Stimulated activated CD4-positive, alpha-beta T cell treated with anti-CD3 and anti-CD28 coated beads, Interleukin-1b, Interleukin-23, amount 100 ng/mL, for 48 hours (primary cell): ENCODE measurements at regions not wholly inside any gene's neighbourhood (a gene's known extent, or its start where the extent isn't known, plus 50 kb on each side); places are given as distances from the start of the nearest gene placed in this dataset.
"Not testable (repeated sequence)": the region's sequence is repeated elsewhere in the genome, so short reads cannot be mapped to it uniquely, and the experiment has no call there.

ENCODE experiments used
- DNase-seq: peaks from one replicate; pipeline ENCODE4 v3.0.0-alpha.2; 2020

DNA sequence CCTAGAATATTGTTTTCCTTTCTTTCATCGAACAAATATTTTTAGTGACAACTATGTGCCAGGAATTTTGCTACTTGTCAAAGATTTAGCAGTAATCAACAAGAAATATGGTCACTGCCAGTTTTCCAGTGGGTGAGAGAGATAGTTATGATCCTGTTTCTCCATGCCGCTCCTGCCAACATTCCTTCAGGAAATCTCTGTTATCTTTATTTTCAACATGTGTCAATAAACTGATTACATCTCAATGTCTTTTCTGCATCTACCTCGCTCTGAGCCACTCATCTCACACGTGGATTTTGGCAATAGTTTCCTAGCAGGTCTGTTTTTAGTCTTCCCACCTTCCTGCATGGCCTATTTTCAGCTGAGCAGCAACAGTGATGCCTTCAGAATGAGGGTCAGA, 650.0 kb upstream of the STXBP6 start:
- DNase-seq = no peak

DNA sequence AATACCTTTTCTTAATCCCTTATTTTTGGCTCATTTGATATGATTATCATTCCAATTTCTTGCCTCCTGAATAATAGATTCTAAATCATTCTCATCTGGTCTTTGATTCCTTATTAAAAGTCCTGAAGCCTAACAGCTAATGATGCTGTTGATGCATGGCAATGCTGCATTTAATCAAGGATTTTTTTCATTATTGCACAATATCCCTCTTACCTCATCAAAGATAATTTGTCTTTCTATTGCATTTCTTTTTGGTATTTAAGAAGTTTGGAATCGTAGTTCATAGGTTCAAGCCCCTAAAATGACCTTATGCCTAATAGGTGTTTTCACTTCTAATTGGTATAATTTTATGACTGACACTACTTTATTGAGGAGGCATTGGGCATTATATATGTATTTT, 648.2 kb upstream of the STXBP6 start:
- no peak for DNase-seq

DNA sequence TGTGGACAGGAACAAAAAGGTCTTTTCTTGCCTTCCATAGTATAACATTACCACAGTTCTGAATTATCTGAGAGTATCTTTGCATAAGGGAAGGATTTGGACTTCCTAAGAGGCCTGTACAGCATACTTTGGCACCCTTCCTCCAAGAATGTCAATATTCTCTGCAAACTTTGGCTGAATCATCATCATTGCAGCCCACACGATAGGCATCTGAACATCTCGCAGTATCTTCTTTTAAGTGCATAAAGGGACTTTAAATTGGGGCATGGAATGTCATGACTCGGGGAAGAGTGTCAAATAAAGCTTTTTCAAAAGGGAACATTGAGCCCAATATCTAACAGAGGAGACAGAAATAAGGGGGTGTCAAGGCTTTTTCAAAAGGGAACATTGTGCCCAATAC, 646.2 kb upstream of the STXBP6 start:
- DNase-seq = no peak

DNA sequence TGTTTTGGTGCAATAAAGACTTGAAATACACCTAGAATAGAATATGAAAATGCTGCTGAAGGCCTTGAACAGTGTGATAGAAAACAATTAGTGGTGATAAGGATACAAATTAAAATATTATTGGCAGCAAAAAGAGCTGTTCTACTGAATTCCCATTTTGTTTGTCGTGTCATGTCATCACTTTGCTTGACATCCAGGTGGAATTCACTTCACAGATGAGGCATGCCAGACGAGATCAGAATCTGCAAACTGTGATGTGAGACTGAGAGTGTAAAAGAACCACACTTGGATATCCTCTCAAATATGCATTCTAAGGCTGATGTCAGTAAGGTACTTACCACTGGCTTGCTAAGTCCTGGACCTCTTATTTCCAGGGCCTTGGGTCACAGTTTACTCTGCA, 635.1 kb upstream of the STXBP6 start:
- DNase-seq = no peak

DNA sequence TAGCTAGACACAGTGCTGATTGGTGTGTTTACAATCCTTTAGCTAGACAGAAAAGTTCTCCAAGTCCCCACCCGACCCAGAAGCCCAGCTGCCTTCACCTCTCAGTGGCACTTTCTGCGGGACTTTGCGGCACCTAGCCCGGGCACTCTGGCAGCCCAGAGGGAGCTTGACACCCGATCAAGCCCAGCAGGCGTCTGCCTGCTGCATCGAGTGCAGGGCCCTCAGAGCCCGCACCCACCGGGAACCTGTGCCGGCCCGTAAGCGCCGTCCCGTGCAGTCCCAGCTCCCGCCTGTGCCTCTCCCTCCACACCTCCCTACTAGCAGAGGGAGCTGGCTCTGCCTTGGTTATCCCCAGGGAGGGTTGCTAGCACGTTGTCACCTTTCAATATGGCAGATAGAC, 631.0 kb upstream of the STXBP6 start:
- no peak for DNase-seq

DNA sequence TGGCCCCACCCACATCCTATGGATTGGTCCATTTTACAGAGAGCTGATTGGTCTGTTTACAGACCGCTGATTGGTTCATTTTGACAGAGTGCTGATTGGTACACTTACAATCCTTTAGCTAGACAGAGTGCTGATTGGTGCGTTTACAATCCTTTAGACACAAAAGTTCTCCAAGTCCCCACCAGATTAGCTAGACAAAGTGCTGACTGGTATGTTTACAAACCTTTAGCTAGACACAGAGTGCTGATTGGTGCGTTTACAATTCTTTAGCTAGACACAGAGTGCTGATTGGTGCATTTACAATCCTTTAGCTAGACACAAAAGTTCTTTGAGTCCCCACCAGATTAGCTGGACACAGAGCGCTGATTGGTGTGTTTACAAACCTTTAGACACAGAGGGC, 630.6 kb upstream of the STXBP6 start:
- DNase-seq = not testable (repeated sequence)

DNA sequence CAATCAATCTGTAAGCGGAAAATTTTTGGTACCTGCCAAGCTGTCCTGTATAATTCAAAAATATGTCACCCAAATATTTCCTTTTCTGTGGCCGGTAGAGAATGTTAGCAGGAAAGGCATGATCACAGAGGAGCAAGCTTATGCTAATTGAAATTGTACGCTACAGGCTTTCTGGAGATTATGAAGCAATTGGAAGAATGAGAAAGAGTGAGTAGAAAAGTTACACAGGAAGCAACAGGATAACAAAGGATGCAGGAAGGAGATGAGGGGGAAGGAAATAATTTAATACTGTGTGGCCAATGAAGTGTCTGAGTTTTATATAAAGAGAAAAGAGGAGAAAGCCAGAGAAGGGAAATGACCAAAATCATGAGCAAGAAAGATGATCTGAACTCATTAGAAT, 627.2 kb upstream of the STXBP6 start:
- no peak for DNase-seq

DNA sequence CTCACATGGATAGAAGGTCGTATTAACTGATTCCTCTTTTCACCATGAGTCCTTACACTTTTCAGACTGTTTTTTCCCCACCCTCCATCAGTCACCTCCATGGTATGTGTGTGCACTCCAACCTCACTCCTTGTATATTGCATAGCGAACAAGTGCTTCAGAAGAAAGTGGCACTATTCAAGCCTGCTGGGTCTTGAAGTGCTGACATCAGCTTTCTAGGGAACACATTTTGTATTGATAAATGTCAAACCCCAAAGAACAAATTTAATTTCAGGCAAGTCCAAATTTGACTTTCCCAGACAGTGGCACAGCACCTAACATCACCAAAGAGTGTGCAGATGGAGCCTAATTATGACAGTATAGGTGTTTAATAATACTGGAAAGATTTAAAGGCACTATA, 617.4 kb upstream of the STXBP6 start:
- no peak for DNase-seq

DNA sequence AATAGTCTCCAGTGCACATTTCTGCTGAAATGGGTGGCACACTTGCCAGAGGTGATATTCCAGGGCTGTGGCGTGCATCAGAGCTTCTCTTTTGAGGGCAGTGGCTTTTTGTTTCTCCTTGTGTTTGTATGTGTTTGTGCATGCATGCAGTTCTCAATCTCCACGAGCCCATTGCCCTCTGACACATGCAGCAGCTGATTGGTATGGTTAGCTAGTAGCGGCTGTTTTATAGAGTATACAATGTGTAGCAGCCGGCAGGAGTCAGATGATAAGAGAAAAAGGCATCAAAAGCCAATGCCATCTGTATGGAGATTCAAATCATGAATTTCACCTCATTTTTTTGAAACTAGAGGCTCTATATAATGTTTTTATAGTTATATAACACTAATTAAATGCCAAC, 616.9 kb upstream of the STXBP6 start:
- no peak for DNase-seq

DNA sequence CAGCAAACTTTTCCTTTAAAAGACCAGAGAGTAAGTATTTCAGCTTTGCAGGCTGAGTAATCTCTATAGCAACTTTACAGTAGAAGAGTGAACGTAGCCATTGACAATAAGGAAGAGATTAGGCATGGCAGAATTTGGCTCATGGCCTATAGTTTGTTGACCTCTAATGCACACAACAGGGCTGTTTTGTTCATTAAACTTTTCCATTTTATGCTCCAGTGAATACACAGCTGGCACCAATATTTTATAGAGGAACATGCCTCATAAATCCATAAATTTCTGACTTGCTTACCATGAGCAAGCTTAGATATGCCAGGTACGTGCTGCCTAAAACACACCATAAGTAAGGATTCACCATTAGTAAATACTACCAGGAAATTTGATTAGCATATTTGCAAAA, 609.0 kb upstream of the STXBP6 start:
- DNase-seq = no peak

DNA sequence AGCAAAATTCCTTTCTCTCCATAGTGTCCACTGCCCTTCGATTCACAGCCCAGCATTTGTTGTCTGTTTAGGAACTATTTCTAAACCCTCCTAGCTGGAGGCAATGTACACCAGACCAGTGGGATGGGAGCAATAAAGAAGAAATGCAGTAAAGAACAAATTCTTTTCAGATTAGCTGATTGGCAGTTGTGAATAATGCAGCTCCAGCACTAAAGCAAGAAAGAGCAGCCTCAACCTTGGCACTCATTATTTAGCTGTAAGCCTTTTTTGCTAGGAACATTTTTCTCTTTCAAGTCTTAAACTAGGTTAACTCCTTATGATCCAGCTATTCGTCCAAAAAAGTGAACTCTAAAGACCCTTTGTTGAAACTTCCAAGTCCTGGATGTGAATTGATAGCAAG, 580.5 kb upstream of the STXBP6 start:
- no peak for DNase-seq

DNA sequence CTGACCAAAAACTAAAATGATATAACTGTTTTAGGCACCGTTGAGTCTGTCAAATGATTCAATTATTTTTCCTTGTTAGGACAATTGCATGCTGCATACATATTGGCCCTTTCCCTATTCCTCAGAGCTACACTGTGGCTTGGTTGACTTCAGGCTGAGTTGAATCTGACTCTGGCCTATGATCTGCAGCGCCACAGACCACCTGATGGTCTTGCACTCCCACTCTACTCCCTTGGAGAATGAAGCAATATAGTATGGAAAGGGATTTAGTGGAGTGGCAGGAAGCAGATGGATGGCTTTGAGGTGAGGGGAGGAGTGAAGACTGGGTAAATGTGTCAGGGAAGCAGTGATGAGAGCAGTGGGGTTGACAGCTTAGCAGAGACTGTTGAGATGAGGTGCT, 579.0 kb upstream of the STXBP6 start:
- DNase-seq = no peak

DNA sequence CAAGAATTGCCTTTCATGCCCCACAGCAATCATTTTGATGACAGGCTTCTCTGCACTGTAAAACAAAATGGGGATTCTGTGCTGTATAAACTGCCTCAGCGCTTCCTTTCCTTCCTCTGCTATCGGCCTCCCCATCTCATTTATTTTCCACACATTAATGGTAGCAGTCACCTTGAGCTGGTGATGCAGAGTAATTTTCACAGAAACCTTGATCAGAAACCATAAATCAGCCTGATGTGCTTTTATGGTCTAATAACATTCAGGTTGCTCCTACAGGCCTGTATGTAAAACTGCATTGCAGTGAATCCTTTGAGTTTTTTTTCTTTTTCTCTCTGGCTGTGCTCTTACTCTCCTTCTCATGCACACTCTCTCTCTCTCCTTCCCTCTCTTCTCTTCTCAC, 578.4 kb upstream of the STXBP6 start:
- DNase-seq = no peak

DNA sequence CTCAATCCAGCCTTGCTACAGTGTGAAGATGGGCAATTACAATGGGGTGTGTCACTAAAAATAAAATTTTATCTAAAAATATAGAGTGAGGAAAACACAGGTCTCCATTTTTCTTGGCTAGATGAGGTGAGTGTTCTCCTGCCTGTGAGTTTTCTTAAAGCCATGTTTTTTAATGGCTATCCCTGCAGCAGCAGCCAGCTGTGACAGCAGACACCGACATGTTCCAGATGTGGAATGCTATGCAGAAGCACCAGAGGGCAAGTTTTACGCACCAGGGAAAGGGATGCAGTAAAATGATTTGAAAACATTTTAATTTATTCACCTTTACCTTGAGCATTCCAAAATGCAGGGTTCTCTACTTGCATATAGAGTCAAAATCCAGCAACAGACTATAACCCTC, 577.0 kb upstream of the STXBP6 start:
- DNase-seq = no peak

DNA sequence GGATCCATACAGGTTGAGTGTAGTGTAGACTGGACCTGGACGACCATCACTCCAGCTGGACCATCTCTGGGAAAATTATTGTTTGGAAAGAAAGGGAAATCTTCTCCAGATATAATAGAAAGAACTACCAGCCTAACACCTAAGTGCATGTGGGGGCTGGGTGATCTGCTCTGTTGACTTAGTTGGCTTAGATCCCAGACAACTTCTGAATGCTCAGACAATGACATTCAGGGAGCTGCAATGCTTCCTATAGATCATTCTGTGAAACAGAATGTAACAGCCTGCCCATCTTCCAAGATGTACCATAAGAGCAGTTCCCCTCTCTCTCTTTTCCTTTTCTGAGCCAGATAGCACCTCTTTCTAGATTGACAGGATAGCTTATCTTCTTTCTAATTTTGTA, 572.8 kb upstream of the STXBP6 start:
- no peak for DNase-seq

DNA sequence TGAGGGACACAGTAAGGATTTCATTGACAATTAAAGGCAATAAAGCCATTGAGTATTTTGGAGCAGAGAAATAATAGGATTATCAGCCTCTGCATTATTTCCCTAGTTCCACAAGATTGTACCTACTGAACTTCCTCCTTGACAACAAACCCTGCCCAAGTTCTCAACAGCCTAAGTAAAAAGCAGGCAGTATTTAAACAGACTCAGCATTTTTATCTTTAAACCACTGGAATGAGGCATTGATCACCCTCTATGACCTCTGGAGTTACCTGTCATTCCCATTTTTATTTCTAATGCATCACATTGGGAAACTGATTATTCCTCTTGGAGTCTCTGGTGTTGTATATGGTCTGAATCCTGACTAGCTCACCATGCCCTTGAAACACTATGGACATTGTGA, 570.6 kb upstream of the STXBP6 start:
- DNase-seq = no peak

DNA sequence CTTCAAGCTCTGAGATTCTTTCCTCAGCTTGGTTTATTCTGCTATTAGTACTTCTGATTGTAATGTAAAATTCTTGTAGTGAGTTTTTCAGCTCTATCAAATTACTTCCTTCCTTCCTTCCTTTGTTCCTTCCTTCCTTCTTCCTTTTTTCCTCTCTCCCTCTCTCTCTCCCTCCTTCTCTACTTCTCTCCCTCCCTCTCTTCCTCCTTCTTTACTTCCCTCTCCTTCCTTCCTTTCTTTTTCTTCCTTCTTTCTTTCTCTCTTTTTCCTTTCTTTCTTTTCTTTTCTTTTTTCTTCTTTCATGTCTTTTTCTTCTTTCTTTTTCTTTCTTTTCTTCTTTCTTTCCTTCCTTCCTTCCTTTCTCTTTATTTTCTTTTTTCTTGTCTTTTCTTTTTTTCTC, 565.2 kb upstream of the STXBP6 start:
- no peak for DNase-seq

DNA sequence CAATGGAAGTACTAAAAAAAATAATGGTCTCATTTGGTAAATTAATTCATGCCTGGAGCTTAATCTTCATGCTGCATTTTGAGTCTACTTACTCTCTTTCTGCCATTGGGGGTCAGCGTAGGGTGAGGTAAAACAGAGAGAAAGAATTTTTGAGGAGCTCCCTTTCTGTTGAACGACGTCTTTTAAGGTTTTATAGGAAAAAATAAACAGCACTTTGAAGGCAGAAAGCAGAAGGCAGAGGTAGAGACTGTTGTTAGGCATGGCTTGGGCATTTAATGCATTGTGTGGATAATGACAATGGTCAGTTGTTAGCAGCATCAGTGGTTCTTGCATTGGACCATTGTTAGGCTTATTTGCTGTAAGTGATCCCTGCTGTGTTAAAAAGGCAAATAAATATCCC, 557.2 kb upstream of the STXBP6 start:
- no peak for DNase-seq

DNA sequence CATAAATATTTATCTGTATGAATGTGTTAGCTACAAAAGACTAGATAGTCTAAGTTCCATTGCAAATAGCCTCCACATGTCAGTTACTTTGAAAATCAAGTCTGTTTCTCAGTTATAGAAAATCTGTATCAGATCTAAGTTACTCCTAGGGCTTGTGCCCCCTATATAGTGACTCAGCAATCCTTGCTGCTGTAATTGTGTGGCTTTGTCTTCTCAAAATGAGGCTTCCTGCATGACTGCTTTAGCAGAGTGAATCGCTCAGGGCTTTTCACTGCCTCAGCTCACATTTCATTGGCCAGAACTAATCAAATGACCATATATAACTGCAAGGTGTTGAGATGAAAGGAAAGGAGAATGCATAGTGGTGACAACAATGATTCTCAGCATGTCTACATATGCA, 552.2 kb upstream of the STXBP6 start:
- DNase-seq = no peak

DNA sequence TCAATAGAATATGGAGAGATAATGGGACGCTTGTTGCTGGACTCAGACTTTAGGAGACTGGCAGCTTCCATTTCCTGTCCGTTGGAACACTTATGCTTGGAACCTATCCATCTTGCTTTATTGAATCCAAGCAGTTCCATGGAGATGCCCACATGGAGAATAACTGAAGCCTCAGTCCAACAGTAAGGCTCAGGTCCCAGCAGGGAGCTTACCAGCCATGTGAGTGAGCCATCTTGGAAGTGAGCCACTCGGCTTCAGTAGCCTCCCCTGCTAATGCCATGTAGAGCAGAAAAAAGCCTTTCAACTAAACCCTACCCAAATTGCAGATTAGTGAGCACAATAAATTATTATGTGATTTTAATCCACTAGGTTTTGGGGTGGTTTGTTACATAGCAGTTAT, 538.8 kb upstream of the STXBP6 start:
- DNase-seq = no peak

DNA sequence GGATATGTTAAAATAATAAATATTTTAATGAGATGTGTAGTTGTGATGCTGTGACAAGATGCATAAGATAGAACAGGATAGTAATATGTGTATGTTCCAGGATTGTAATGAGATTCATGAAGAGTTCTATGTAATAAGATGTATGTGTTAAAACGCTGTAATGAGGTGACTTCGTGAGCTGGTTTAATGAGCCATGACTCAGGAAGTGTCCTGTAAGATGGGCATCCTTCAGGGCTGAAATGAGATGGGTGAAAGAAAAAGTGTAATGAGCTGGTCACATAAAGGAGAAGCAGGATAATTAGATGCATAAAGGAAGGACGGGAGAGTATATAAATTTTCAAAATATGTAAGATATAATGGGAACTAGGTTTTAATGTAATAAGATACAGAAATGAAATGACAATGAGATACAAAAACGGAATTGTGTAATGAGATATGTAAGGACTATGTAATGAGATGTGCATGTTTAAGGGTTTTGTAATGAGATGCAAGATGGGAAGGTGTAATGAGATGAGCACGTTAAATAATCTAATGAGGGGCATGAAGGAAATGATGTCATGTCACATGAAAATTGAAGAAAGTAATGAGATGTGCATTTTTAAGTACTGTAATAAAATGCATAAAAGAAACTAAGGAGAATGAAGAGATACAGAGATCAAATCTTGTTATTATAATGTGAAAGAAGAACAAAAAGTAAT, 524.8 kb upstream of the STXBP6 start:
- DNase-seq = no peak

DNA sequence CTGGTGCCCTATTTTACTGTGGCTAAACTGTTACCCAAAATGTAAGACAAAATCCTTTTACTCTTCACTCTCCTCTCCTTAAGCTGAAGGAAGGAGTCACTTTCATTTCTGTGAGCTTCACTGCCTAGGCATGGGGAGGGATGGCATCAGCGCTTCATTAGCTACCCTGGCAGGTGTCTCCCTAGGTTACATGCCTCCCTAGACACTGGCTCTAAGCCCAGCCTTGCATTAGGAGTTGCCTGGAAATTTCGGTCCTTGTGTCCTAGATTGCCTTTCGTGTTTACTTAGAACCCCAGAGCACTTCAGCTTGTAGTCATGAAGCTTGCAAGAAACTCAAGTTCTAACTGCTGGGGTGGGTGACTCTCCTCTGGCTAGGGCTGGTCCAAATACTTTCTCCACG, 520.5 kb upstream of the STXBP6 start:
- no peak for DNase-seq

DNA sequence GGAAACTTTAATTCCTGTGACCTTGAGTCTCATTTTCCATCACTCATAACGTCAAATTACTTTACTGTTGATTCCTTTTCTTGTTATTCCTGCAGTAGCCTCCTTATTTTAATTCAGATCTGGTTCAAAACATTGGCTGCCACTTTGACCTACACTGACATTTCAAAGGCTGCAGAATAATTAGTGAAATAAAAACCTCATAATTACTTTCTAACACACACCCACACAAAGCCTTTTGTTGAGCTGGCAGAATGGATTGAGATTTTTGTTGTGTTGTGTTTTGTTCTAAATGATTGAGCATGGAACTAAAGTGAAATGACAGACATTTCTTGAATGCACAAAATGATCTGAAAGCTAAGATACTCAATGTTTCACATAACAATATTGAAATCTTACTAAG, 507.5 kb upstream of the STXBP6 start:
- DNase-seq = no peak

DNA sequence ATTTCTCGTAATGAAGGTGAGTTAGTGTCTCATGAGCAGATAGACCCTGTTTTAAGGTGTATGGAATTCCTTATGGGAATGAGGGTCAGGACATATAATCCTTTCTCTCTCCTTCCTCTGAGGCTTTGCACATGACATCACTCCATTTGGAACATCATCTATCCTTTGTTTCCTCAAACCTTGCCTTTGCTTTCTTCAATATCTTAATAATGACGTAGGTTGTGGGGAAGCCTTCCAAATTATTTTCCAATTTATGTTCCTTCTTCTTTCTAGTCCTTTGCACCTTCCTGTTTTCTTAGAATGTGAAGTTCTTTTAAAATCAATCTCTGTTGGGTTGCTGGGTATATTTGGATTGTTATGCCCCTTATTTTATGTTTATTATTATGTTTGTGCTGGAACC, 502.9 kb upstream of the STXBP6 start:
- DNase-seq = no peak

DNA sequence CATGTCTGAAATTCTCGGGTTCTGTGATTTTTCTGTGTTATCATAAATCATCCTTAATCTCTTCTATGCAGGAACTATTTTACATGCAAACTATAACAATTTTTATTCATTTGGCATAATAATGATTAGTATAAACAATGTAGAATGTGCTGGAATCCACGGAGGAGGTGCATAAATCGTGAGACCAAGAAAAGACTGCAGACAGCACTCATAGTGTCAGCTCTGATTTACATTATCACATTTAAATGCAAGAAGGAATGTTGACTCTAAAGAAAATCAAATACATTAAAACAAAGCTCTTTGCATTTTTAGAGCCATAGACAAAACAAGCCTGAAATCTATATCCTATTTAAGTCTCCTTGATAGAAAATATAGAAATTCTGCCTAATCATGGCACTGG, 501.7 kb upstream of the STXBP6 start:
- DNase-seq = no peak

DNA sequence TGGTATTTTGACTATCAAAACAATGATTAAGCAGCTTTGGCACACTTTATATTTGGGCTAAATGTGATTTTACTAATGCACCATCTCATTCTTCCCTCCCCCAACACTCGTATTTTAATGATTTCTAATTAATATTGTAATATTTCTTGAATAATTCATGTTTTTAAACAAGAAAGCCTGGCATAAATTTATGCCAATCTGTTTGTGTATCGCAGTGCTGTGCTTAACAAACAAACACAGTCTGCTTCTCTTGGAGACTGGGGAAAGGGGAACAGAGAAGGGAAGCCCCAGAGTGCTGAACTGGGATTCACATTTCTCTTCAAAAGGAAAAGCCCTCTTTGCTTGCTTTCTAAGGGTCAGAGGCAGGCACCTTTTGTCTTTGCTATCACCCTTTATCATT, 496.9 kb upstream of the STXBP6 start:
- no peak for DNase-seq
